Myocyte (in vitro differentiated cells): ENCODE measurements at regions not wholly inside any gene's neighbourhood (a gene's known extent, or its start where the extent isn't known, plus 50 kb on each side); places are given as distances from the start of the nearest gene placed in this dataset.
"Not testable (repeated sequence)": the region's sequence is repeated elsewhere in the genome, so short reads cannot be mapped to it uniquely, and the experiment has no call there.

Source experiments
- DNase-seq: peaks from one replicate; pipeline ENCODE4 v3.0.0-alpha.2; 2012; ENCODE audit warnings: low read depth

DNA sequence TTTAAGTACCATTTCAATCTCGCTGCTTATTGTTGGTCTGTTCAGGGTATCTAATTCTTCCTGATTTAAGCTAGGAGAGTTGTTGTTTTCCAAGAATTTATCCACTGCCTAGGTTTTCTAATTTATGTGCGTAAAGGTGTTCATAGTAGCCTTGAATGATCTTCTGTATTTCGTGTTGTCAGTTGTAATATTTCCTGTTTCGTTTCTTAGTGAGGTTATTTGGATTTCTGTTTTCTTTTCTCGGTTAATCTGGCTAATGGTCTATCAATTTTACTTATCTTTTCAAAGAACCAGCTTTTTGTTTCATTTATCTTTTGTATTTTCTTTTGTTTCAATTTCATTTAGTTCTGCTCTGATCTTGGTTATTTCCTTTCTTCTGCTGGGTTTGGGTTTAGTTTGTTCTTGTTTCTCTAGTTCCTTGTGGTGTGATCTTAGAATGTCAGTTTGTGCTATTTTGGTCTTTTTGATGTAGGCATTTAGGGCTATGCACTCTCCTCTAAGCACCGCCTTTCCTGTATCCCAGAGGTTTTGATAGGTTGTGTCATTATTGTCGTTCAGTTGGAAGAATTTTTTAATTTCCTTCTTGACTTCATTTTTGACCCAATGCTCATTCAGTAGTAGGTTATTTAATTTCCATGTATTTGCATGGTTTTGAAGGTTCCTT is 92.5 kb upstream of the CSRP2 start:
- DNase-seq, result not testable (repeated sequence)

DNA sequence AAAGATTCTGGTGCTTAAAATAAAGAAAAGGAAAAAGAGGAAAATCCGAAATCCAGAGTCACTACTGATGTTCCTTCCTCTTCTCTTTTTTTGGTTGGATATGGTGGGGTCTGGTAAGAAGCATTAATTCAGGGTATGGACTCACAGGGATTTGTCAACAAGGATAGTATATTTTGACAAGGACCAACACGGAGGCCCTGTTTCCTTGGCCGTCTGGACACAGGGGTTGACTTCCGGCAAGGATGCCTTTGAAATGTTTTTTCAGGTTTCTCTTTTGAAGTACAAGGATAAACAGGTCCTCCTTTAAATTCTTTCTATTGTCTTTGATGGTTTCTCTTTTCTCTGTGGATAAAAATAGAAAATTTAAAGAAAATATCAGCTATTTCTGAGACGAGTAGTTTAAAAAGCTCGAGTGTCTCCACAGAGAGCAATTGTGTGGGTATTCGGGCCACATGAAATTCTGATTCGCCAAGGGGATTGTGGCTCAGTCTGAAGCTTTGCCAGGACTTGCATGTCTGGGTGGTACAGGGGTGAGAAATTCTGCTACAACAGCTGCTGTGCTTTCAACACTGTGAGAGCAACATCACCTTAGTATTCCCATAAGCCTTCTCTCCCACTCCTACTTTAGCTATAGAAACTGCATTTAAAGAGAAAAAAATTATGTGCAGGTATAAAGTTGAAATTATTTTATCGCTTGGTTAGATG is 88.5 kb upstream of the CSRP2 start:
- DNase-seq, result peak; percentile 81

GRCh38 chr12:76964784-76965571 is 86.2 kb upstream of the CSRP2 start:
- DNase-seq, result no peak

DNA sequence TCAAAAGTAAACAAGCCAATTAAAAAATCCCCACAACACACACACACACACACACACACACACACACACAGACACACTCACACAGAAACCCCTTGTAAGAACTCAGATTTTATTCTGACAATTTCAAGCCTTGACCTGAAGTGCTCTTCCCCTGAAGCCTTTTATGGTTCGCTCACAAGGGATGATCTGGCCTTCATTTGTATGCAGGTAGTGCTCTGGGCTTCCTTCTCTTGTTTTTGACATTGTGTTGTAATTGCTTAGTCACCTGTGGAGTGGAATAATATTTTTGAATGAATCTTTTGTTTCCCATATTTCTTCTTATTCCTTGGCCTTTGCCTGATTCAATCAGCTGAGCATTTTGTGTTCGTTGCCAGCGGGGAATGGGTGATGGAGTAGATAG is 83.3 kb upstream of the CSRP2 start:
- no peak for DNase-seq

GRCh38 chr12:76957301-76957700 is 78.5 kb upstream of the CSRP2 start:
- DNase-seq, result no peak

GRCh38 chr12:76952995-76953394 is 74.2 kb upstream of the CSRP2 start:
- DNase-seq, result peak; percentile 34

DNA sequence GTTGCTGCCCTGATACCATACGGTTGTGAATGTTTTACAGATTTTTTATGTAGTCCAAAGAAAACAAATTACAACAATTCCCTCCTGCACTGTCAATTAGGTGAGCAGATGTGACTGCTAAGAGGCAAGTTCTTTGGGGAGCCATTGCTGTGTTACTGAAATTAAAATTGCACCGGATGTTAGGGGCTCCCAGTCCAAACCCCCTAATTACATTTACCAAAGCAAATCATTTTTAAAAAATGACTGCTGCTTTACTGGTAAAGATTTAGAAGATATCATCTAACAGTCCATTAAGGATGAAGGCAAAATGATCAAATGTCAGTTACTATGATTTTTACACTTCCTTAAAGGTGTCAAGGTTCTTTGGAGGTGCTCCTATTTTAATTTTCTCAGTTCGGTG is 70.1 kb upstream of the CSRP2 start:
- no peak for DNase-seq

DNA sequence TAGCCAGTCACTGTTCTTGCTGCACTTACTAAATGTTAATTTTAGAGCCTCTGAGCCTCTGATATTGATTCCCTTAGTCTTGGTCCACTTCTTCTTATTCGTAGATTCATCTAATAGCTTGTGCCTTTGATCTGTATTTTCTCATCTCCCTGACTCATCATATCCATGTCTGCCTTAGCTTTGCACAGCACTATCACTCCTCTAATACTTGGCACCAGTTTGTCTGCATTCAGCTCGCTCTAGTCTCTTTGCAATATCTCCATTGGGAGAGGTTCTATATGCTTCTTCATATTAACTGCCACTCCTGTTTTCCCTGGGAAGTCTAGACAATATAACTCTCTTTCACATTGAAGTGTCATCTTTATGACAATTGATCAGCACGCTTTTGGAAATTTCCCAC is 68.5 kb upstream of the CSRP2 start:
- no peak for DNase-seq

GRCh38 chr12:76946446-76946845 is 67.6 kb upstream of the CSRP2 start:
- no peak for DNase-seq

DNA sequence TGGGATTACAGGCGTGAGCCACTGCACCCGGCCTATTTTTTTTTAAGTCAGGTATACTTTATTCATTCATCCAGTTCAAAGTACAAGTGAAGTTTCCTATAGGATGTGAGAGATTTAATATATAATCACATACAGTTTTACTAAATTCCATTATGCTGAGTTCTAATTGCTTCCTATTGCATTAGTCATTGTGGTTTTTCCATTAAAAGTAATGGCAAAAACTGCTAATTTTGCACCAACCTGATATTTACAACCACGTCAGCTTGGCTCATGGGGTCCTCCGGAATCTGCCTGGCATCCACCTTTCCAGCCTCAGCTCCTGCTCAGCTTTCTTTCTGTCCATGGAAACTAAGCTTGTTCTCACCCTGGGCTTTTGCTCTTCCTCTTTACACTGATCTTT is 67.0 kb upstream of the CSRP2 start:
- no peak for DNase-seq

- no peak for DNase-seq
These were observed 66.1 kb upstream of the CSRP2 start for GRCh38 chr12:76944892-76945291.

DNA sequence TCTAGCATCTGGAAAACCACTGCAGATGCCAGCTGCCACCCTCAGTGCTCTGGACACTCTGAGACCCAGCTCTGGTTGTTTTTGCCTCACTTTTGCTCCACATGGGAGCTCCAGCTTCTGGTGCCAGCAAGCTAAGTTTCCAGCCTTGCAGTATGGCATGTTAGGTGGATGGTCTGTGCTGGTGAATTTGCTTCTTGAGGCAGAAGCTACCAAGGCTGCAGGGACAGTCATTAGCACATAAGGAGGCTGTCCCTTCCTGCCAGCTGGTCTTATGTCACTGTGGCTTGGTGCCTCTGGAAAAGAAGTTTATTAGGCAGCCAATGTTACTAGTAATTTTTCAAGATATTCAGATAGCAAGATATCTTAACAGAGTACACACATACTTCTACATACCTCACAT is 64.2 kb upstream of the CSRP2 start:
- no peak for DNase-seq

GRCh38 chr12:76942267-76942666 is 63.4 kb upstream of the CSRP2 start:
- no peak for DNase-seq

DNA sequence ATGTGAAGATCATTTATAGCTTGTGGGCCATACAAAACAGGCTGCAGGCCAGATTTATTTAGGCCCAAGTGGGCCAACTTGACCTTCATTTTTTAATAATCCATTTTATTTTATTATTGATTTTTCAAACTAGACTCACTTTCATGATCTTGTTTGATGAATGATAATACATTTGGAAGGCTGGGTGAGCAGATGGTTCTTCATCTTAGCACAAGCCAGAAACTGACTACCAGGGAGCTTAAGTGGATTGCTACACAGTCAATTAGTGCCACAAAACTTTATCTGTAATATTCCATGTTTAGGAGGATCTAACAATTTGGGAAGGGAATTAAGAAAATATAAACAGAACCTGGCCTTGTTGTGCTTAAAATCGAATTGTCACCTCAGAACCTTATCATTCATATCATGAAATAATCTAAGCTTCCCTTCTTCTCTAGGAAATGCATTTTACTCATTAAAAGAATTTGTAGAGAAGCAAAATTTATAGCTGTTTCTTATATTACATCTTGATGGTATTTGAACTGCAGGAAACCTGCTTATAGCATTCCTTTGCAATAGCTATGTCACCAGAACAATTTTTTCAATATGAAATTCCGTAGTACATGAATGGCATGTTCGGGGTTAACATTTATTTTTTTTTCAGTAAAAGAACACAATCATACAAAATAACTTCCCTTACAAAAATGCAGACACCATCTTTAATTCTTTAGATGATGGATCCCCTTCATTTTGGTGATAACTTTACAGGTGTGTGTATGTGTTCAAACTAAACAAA is 62.0 kb upstream of the CSRP2 start:
- no peak for DNase-seq

GRCh38 chr12:76939701-76940100 is 60.9 kb upstream of the CSRP2 start:
- peak; percentile 22 for DNase-seq

DNA sequence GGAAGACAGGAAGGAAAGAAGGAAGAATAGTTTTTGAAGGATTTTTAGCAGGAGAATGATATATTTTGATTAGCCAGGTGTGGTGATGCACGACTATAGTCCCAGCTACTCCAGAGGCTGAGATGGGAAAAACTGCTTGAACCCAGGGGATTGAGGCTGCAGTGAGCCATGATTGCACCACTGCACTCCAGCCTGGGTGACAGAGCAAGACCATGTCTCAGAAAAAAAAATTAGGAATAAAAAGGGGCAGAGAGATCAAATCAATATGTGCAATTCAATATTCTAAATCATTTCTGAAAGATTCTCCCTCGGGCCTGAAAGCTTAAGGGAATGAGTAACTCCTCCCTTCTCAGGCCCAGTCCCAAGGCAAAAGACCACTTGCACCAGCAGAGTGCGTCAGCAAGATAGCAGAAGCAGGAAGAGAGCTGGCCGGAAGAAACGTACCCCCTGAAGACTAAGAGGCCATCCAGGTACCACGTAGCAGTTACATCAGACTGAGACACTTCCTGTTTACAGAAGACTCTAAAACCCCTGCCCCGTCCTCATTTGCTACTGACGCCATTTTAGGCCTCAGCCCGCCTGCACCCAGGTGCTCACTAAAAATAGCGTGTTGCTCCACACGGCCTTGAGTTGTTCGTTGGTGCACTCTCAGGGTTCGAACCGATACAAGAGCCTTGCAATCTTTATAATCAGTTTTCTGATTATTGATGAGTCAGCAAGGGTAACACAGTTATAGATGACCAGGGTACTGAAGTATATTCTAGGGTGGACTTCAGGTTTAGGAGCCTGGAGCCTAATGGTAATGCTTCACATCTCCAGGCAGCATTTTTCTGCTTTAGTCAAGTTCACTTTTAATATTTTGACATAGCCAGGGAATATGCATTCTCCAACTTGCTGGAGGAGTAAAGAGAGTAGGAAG is 57.7 kb upstream of the CSRP2 start:
- DNase-seq, result no peak

DNA sequence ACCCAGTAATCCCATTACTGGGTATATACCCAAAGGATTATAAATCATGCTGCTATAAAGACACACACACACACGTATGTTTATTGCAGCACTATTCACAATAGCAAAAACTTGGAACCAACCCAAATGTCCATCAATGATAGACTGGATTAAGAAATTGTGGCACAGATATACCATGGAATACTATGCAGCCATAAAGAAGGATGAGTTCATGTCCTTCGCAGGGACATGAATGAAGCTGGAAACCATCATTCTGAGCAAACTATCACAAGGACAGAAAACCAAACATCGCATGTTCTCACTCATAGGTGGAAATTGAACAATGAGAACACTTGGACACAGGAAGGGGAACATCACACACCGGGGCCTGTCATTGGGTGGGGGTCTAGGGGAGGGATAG is 54.6 kb upstream of the CSRP2 start:
- not testable (repeated sequence) for DNase-seq

- DNase-seq, result no peak
These were observed 50.7 kb upstream of the CSRP2 start for GRCh38 chr12:76929499-76929898.
